AG09309 (cell line): ENCODE measurements at regions not wholly inside any gene's neighbourhood (a gene's known extent, or its start where the extent isn't known, plus 50 kb on each side); places are given as distances from the start of the nearest gene placed in this dataset.

Experiments used
- DNase-seq: peaks from one replicate; pipeline ENCODE4 v3.0.0-alpha.2; 2010; ENCODE audit warnings: low read depth
- H3K4me3 ChIP-seq: 2 replicates; pipeline ENCODE4 v1.5.1; 2011; ENCODE audit warnings: mild to moderate bottlenecking, low read depth, low read length, moderate library complexity; ENCODE audit not compliant: control insufficient read depth
- CTCF ChIP-seq: IDR thresholded peaks from 2 replicates; pipeline ENCODE4 v1.5.1; 2011; ENCODE audit warnings: mild to moderate bottlenecking, low read depth, low read length, inconsistent platforms; ENCODE audit not compliant: insufficient read depth, control insufficient read depth; ENCODE audit errors: missing control alignments

GRCh38 chr9:1954238-1954637 is 60.9 kb upstream of the SMARCA2 start:
- no peak overlapping the region for H3K4me3 ChIP-seq
- no peak for TF ChIP-seq CTCF
- DNase-seq: no peak

- H3K4me3 ChIP-seq: no peak overlapping the region
- no peak for DNase-seq
- no peak for TF ChIP-seq CTCF
Measured at GRCh38 chr9:1956958-1957357, 58.2 kb upstream of the SMARCA2 start.

- no peak for TF ChIP-seq CTCF
- DNase-seq: no peak
- H3K4me3 ChIP-seq: no peak overlapping the region
Measured at GRCh38 chr9:1957856-1958255, 57.3 kb upstream of the SMARCA2 start.

GRCh38 chr9:1959371-1959770 is 55.8 kb upstream of the SMARCA2 start:
- DNase-seq: no peak
- TF ChIP-seq CTCF: no peak
- no peak overlapping the region for H3K4me3 ChIP-seq

GRCh38 chr9:1960342-1961042 is 54.7 kb upstream of the SMARCA2 start:
- DNase-seq: no peak
- no peak overlapping the region for H3K4me3 ChIP-seq

GRCh38 chr9:1962122-1962521 is 53.0 kb upstream of the SMARCA2 start:
- TF ChIP-seq CTCF: no peak
- no peak for DNase-seq
- H3K4me3 ChIP-seq: no peak overlapping the region

More at GRCh38 chr9:1960342-1961042, 54.7 kb upstream of the SMARCA2 start:
- no peak for TF ChIP-seq CTCF

GRCh38 chr9:1962588-1963106 is 52.5 kb upstream of the SMARCA2 start:
- H3K4me3 ChIP-seq: no peak overlapping the region
- no peak for TF ChIP-seq CTCF
- no peak for DNase-seq
